ENCODE measurements at regions not wholly inside any gene's neighbourhood (a gene's known extent, or its start where the extent isn't known, plus 50 kb on each side); places are given as distances from the start of the nearest gene placed in this dataset.

DNA sequence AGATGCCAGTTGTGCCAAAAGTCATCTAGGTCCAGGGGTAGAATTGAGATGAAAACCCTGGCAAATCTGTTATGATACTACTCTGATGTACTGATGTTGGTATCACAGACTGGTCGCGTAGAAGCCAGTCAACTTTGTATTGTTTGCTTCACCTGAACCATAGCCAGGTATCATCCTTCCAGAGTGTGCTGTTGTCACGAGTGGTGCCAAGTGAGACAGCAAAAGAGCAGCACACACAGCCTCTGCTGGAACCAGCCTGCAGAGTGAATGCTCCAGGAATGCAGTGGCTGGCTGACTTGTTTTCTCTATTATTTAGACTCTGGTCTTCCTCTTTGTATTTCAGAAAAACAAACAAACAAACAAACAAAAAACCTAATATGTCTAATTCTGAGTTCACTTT is 209.5 kb upstream of the HEY2 start:
- ATAC-seq (replicated peaks in 6 of 8), result no peak
- in situ Hi-C loops (cut with MboI; ENCODE audit: low pct_unique_long_range_greater_than_20kb in 2 of 9, low sequenced_read_pairs in 9 of 9, unreplicated experiment in 9 of 9), result no loop called here
- no peak overlapping the region for H3K27ac ChIP-seq
- no peaks in the 10 kb centered on the region for H3K4me1 ChIP-seq (replicated peaks in 1 of 2)
- no peak overlapping the region for H3K4me3 ChIP-seq
- WGBS, 10 experiments, result 40 to 100% (median 93%) methylated on average over 1 to 3 of the region's 3 CpGs

DNA sequence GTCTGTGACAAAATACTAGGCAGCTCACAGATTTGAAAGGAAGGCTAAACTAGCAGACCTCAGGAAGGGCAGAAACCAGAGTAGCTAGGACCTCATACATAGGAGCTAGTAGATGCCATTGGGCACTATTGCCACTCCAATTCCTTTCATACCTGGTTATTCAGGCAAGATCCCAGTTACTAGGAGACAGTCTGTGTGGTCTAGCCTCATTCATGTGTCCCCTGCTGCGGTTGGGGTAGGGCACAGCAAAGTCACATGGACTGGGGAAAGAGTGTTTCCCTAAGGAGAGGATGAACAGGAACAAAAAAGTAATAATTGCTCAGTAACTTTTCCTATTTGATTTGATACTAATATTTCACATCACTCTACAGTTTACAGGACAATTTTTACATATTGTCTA is 204.6 kb upstream of the HEY2 start:
- ATAC-seq (replicated peaks in 6 of 8), result no peak
- peaks cover 5 to 14% of the 10 kb centered on the region in 2 donors for H3K4me1 ChIP-seq (replicated peaks in 1 of 2)
- in situ Hi-C loops (cut with MboI; ENCODE audit: low pct_unique_long_range_greater_than_20kb in 2 of 9, low sequenced_read_pairs in 9 of 9, unreplicated experiment in 9 of 9), result no loop called here
- WGBS, 10 experiments, result 0 to 67% (median 47%) methylated on average over 1 of the region's 1 CpG; no CpG with 5 or more reads in 6 of the 10 experiments
- no peak overlapping the region for H3K27ac ChIP-seq
- H3K4me3 ChIP-seq, result no peak overlapping the region

DNA sequence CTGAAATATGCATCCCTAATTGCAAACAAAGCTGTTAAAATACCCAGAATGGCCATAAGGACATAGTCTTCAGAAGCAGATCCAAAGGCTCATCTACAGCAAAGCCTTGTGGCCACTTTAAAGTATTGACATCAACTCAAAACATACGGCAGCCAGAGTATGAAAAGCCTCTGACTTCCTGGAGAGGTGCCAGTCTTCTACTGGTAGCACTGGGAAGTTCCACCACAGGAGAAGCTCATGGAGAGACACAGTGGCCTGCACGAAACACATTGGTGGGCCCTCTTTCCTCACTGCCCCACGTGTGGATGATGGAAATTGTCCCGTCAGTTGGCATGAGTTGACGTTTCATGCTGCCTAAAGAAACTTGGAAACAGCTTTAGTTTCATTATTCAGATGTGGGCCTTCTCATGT is 202.6 kb upstream of the HEY2 start:
- H3K27ac ChIP-seq, result no peak overlapping the region
- WGBS, 10 experiments, result 0 to 89% (median 80%) methylated on average over 1 to 4 of the region's 5 CpGs; no CpG with 5 or more reads in 3 of the 10 experiments
- H3K4me3 ChIP-seq, result no peak overlapping the region
- peak in 3 of 8 experiments; percentile 63 to 86 (median 82) for ATAC-seq (replicated peaks in 6 of 8)
- in situ Hi-C loops (cut with MboI; ENCODE audit: low pct_unique_long_range_greater_than_20kb in 2 of 9, low sequenced_read_pairs in 9 of 9, unreplicated experiment in 9 of 9), result no loop called here
- peaks cover 5 to 14% of the 10 kb centered on the region in 2 donors for H3K4me1 ChIP-seq (replicated peaks in 1 of 2)

DNA sequence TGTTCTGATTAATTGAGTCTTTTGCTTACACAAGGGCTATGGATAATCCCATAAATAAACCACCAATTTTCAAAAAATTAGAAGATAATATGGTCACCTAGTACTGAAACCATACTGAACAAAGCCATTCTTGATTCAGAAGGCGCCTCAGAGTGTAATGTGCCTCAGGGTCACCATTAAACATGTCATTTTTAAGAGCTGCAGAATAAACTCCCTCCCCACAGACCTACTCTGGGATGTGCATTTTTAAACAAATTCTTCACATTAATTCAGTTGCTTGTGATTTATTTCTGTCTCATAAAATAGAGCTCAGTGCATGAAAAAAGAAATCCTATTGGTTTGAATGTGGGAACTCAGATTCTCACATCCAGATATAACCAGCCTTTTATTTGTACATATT is 202.1 kb upstream of the HEY2 start:
- peak; percentile 60 to 98 (median 88) for ATAC-seq (replicated peaks in 6 of 8)
- H3K4me1 ChIP-seq (replicated peaks in 1 of 2), result peaks cover 5 to 14% of the 10 kb centered on the region in 2 donors
- in situ Hi-C loops (cut with MboI; ENCODE audit: low pct_unique_long_range_greater_than_20kb in 2 of 9, low sequenced_read_pairs in 9 of 9, unreplicated experiment in 9 of 9), result no loop called here

GRCh38 chr6:125549202-125549884 is 200.1 kb upstream of the HEY2 start:
- Histone ChIP-seq H3K4me1 (replicated peaks in 1 of 2) (peaks cover 5 to 14% of the 10 kb centered on the region in 2 donors), H3K27ac (no peak overlapping the region), H3K4me3 (no peak overlapping the region)
- 17 to 93% (median 83%) methylated on average over 2 to 4 of the region's 4 CpGs; no CpG with 5 or more reads in 1 of the 10 experiments for WGBS, 10 experiments
- in situ Hi-C loops (cut with MboI; ENCODE audit: low pct_unique_long_range_greater_than_20kb in 2 of 9, low sequenced_read_pairs in 9 of 9, unreplicated experiment in 9 of 9), result no loop called here
- peak in 2 of 8 experiments; percentile 23 to 50 for ATAC-seq (replicated peaks in 6 of 8)

More for the DNA sequence above, 202.1 kb upstream of the HEY2 start:
- Histone ChIP-seq H3K4me3 (no peak overlapping the region), H3K27ac (no peak overlapping the region)
- 0 to 100% (median 47%) methylated on average over 1 of the region's 1 CpG; no CpG with 5 or more reads in 2 of the 10 experiments for WGBS, 10 experiments

- no peak for ATAC-seq (replicated peaks in 6 of 8)
- no peak overlapping the region for H3K4me3 ChIP-seq
- H3K4me1 ChIP-seq (replicated peaks in 1 of 2), result peaks cover 5 to 14% of the 10 kb centered on the region in 2 donors
- in situ Hi-C loops (cut with MboI; ENCODE audit: low pct_unique_long_range_greater_than_20kb in 2 of 9, low sequenced_read_pairs in 9 of 9, unreplicated experiment in 9 of 9), result loop anchor here in 1 of 9 experiments (25.0 kb wide), 1 partner anchor 211 kb away; no protein-coding TSS in a partner anchor
- no peak overlapping the region for H3K27ac ChIP-seq
- 56 to 100% (median 90%) methylated on average over 1 to 5 of the region's 6 CpGs; no CpG with 5 or more reads in 2 of the 10 experiments for WGBS, 10 experiments
These were observed 198.5 kb upstream of the HEY2 start for GRCh38 chr6:125550892-125551291.

- in situ Hi-C loops (cut with MboI; ENCODE audit: low pct_unique_long_range_greater_than_20kb in 2 of 9, low sequenced_read_pairs in 9 of 9, unreplicated experiment in 9 of 9), result loop anchor here in 1 of 9 experiments (25.0 kb wide), 1 partner anchor 209 kb away; no protein-coding TSS in a partner anchor
- WGBS, 10 experiments, result 0 to 100% (median 83%) methylated on average over 1 of the region's 1 CpG; no CpG with 5 or more reads in 2 of the 10 experiments
- no peak for ATAC-seq (replicated peaks in 6 of 8)
- H3K4me3 ChIP-seq, result no peak overlapping the region
- no peak overlapping the region for H3K27ac ChIP-seq
- H3K4me1 ChIP-seq (replicated peaks in 1 of 2), result no peaks in the 10 kb centered on the region
These were observed 196.6 kb upstream of the HEY2 start for GRCh38 chr6:125552819-125553218.

GRCh38 chr6:125554456-125554855 is 195.0 kb upstream of the HEY2 start:
- H3K4me1 ChIP-seq (replicated peaks in 1 of 2), result peaks cover 7 to 9% of the 10 kb centered on the region in 2 donors
- no peak overlapping the region for H3K27ac ChIP-seq
- ATAC-seq (replicated peaks in 6 of 8), result no peak
- in situ Hi-C loops (cut with MboI; ENCODE audit: low pct_unique_long_range_greater_than_20kb in 2 of 9, low sequenced_read_pairs in 9 of 9, unreplicated experiment in 9 of 9), result loop anchor here in 1 of 9 experiments (25.0 kb wide), 1 partner anchor 208 kb away; no protein-coding TSS in a partner anchor
- no peak overlapping the region for H3K4me3 ChIP-seq
- WGBS, 10 experiments, result 0 to 100% (median 94%) methylated on average over 1 of the region's 1 CpG; no CpG with 5 or more reads in 1 of the 10 experiments

GRCh38 chr6:125558241-125558843 is 191.1 kb upstream of the HEY2 start:
- H3K27ac ChIP-seq, result no peak overlapping the region
- 20 to 70% (median 35%) methylated on average over 1 to 7 of the region's 7 CpGs; no CpG with 5 or more reads in 1 of the 10 experiments for WGBS, 10 experiments
- in situ Hi-C loops (cut with MboI; ENCODE audit: low pct_unique_long_range_greater_than_20kb in 2 of 9, low sequenced_read_pairs in 9 of 9, unreplicated experiment in 9 of 9), result loop anchor here in 1 of 9 experiments (25.0 kb wide), 1 partner anchor 204 kb away; no protein-coding TSS in a partner anchor

GRCh38 chr6:125558907-125559306 is 190.5 kb upstream of the HEY2 start:
- in situ Hi-C loops (cut with MboI; ENCODE audit: low pct_unique_long_range_greater_than_20kb in 2 of 9, low sequenced_read_pairs in 9 of 9, unreplicated experiment in 9 of 9), result loop anchor here in 1 of 9 experiments (25.0 kb wide), 1 partner anchor 203 kb away; no protein-coding TSS in a partner anchor
- no peak overlapping the region for H3K27ac ChIP-seq
- peaks cover 7 to 9% of the 10 kb centered on the region in 2 donors for H3K4me1 ChIP-seq (replicated peaks in 1 of 2)
- H3K4me3 ChIP-seq, result no peak overlapping the region
- peak in 4 of 8 experiments; percentile 24 to 38 (median 31) for ATAC-seq (replicated peaks in 6 of 8)
- 7 to 65% (median 44%) methylated on average over 1 to 3 of the region's 3 CpGs; no CpG with 5 or more reads in 3 of the 10 experiments for WGBS, 10 experiments

More at GRCh38 chr6:125558241-125558843, 191.1 kb upstream of the HEY2 start:
- Histone ChIP-seq H3K4me1 (replicated peaks in 1 of 2) (peaks cover 7 to 9% of the 10 kb centered on the region in 2 donors), H3K4me3 (no peak overlapping the region)
- ATAC-seq (replicated peaks in 6 of 8), result peak in 5 of 8 experiments; percentile 10 to 61 (median 53)

DNA sequence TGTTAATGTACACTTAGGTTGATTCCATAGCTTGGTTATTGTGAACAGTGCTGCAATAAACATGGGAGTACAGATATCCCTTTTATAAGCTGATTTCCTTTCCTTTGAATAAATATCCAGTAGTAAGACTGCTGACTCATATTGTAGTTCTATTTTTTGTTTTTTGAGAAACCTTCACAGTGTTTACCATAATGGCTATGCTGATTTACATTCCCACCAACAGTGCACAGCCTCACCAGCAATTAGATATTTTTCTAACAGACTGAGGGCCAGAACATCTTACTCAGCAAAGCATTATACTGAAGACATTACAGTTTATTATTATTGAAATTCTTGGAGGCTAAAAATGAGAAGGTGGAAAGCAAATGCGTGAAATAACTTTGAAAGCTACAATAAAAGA is 187.3 kb upstream of the HEY2 start:
- peak in 6 of 8 experiments; percentile 19 to 99 (median 50) for ATAC-seq (replicated peaks in 6 of 8)
- in situ Hi-C loops (cut with MboI; ENCODE audit: low pct_unique_long_range_greater_than_20kb in 2 of 9, low sequenced_read_pairs in 9 of 9, unreplicated experiment in 9 of 9), result loop anchor here in 1 of 9 experiments (25.0 kb wide), 1 partner anchor 200 kb away; no protein-coding TSS in a partner anchor
- peaks cover 7 to 19% of the 10 kb centered on the region in 2 donors for H3K4me1 ChIP-seq (replicated peaks in 1 of 2)
- no peak overlapping the region for H3K4me3 ChIP-seq
- H3K27ac ChIP-seq, result no peak overlapping the region
- 80 to 100% (median 100%) methylated on average over 1 of the region's 1 CpG; no CpG with 5 or more reads in 1 of the 10 experiments for WGBS, 10 experiments

- Histone ChIP-seq H3K4me3 (no peak overlapping the region), H3K4me1 (replicated peaks in 1 of 2) (peaks cover 4 to 10% of the 10 kb centered on the region in 2 donors), H3K27ac (no peak overlapping the region)
- in situ Hi-C loops (cut with MboI; ENCODE audit: low pct_unique_long_range_greater_than_20kb in 2 of 9, low sequenced_read_pairs in 9 of 9, unreplicated experiment in 9 of 9), result loop anchor here in 1 of 9 experiments (25.0 kb wide), 1 partner anchor 197 kb away; no protein-coding TSS in a partner anchor
- WGBS, 10 experiments, result 25 to 83% (median 58%) methylated on average over 2 to 5 of the region's 5 CpGs; no CpG with 5 or more reads in 1 of the 10 experiments
- no peak for ATAC-seq (replicated peaks in 6 of 8)
These were observed 184.5 kb upstream of the HEY2 start for GRCh38 chr6:125564941-125565340.

GRCh38 chr6:125567407-125567806 is 182.0 kb upstream of the HEY2 start:
- H3K27ac ChIP-seq, result no peak overlapping the region
- H3K4me1 ChIP-seq (replicated peaks in 1 of 2), result peaks cover 4 to 10% of the 10 kb centered on the region in 2 donors
- no peak for ATAC-seq (replicated peaks in 6 of 8)
- 38 to 100% (median 100%) methylated on average over 1 of the region's 1 CpG; no CpG with 5 or more reads in 3 of the 10 experiments for WGBS, 10 experiments
- in situ Hi-C loops (cut with MboI; ENCODE audit: low pct_unique_long_range_greater_than_20kb in 2 of 9, low sequenced_read_pairs in 9 of 9, unreplicated experiment in 9 of 9), result loop anchor here in 1 of 9 experiments (25.0 kb wide), 1 partner anchor 195 kb away; no protein-coding TSS in a partner anchor
- no peak overlapping the region for H3K4me3 ChIP-seq

All from motor neuron (in vitro differentiated cells).